Neural progenitor cell (in vitro differentiated cells): ENCODE measurements at regions not wholly inside any gene's neighbourhood (a gene's known extent, or its start where the extent isn't known, plus 50 kb on each side); places are given as distances from the start of the nearest gene placed in this dataset.

ENCODE experiments used
- CTCF ChIP-seq: fragments of 200-600 bp; sonication (generic); IDR thresholded peaks from 2 replicates; pipeline ENCODE4 v1.5.1; 2017; ENCODE audit warnings: antibody characterized with exemption, mild to moderate bottlenecking
- EZH2 ChIP-seq: fragments of 200-600 bp; sonication (generic); IDR thresholded peaks from 2 replicates; pipeline ENCODE4 v1.6.1; 2017; ENCODE audit warnings: antibody characterized with exemption, mild to moderate bottlenecking, moderate library complexity
- EZH2phosphoT487 ChIP-seq: fragments of 200-600 bp; sonication (generic); IDR thresholded peaks from 2 replicates; pipeline ENCODE4 v1.6.1; 2017; ENCODE audit warnings: antibody characterized with exemption

GRCh38 chr9:86405086-86405491 lies 50.9 kb upstream of the TUT7 start:
- no peak for TF ChIP-seq CTCF
- no peak for TF ChIP-seq EZH2
- no peak for TF ChIP-seq EZH2phosphoT487
